Prostate gland (tissue), 2 donors: ENCODE measurements at regions not wholly inside any gene's neighbourhood (a gene's known extent, or its start where the extent isn't known, plus 50 kb on each side); places are given as distances from the start of the nearest gene placed in this dataset.

ENCODE experiments used
- DNase-seq: peaks from one replicate; pipeline ENCODE4 v3.0.0-alpha.2; 2019; ENCODE audit warnings: low spot score
- H3K27ac ChIP-seq, 2 donors: fragments of 200-600 bp; sonication (generic); 2 replicates each; pipeline ENCODE4 v1.5.1; 2017 to 2019
- H3K27me3 ChIP-seq: fragments of 200-600 bp; sonication (generic); replicated peaks from 2 replicates; pipeline ENCODE4 v1.5.1; 2019; ENCODE audit not compliant: insufficient read depth
- H3K36me3 ChIP-seq, 2 donors: fragments of 200-600 bp; sonication (generic); 1 replicate in 1 of 2; 2 replicates in 1 of 2; pipeline versions ENCODE4 v1.5.1 to v1.8.1; 2017 to 2019
- H3K4me1 ChIP-seq: fragments of 200-600 bp; sonication (generic); replicated peaks from 2 replicates; pipeline ENCODE4 v1.5.1; 2019
- H3K4me3 ChIP-seq, 2 donors: fragments of 200-600 bp; sonication (generic); 2 replicates each; pipeline ENCODE4 v1.5.1; 2017 to 2019
- H3K9me3 ChIP-seq: fragments of 200-600 bp; sonication (generic); 2 replicates; pipeline ENCODE4 v1.5.1; 2017
- CTCF ChIP-seq, 4 experiments: fragments of 200-600 bp in 2 of 4; fragments of 450-650 bp in 2 of 4; sonication (generic) in 2 of 4; IDR thresholded peaks; 1 replicate in 3 of 4; 2 replicates in 1 of 4; pipeline ENCODE4 v1.5.1; 2016 to 2019; ENCODE audit warnings: antibody characterized with exemption in 4 of 4, mild to moderate bottlenecking in 2 of 4, moderate library complexity in 2 of 4
- POLR2A ChIP-seq: fragments of 450-650 bp; IDR thresholded peaks from one replicate; pipeline ENCODE4 v1.6.1; 2016; ENCODE audit warnings: antibody characterized with exemption, mild to moderate bottlenecking
- POLR2AphosphoS5 ChIP-seq: sonication (generic); formaldehyde crosslinking; IDR thresholded peaks from one replicate; pipeline ENCODE4 v1.6.1; 2017; ENCODE audit warnings: antibody characterized with exemption
- WGBS: methylation state at CpG from one replicate; pipeline ENCODE4 v1.1.5; 2018; 5-methylcytosine and 5-hydroxymethylcytosine counted together
- intact Hi-C: fragments of 100-400 bp; cut with DNase I; formaldehyde crosslinking; loops from one replicate; pipeline ENCODE4 v1.14.2; 2022

- intact Hi-C loops, result no loop called here
- 58% methylated on average over 3 of the region's 3 CpGs for WGBS
- Histone ChIP-seq H3K4me3 (no peak overlapping the region), H3K27ac (no peak overlapping the region), H3K9me3 (no peaks in the 10 kb centered on the region), H3K27me3 (no peaks in the 10 kb centered on the region), H3K36me3 (no peaks in the 10 kb centered on the region), H3K4me1 (no peaks in the 10 kb centered on the region)
- DNase-seq, result no peak
- TF ChIP-seq CTCF (IDR thresholded peaks at IDR 0.05) (no peak), POLR2A (no peak), POLR2AphosphoS5 (no peak)
Measured at GRCh38 chr9:79352322-79352721, 219.4 kb upstream of the TLE4 start.

- no peak overlapping the region for H3K4me3 ChIP-seq
- H3K27ac ChIP-seq, result no peak overlapping the region
- intact Hi-C loops, result no loop called here
- no peaks in the 10 kb centered on the region for H3K9me3 ChIP-seq
- no peaks in the 10 kb centered on the region for H3K4me1 ChIP-seq
- H3K27me3 ChIP-seq, result no peaks in the 10 kb centered on the region
- whole genome bisulfite sequencing, result 95% methylated on average over 2 of the region's 2 CpGs
- DNase-seq, result no peak
- H3K36me3 ChIP-seq, result no peaks in the 10 kb centered on the region
- no peak for TF ChIP-seq CTCF (IDR thresholded peaks at IDR 0.05)
- no peak for TF ChIP-seq POLR2AphosphoS5
- TF ChIP-seq POLR2A, result no peak
Measured at GRCh38 chr9:79353856-79354520, 217.8 kb upstream of the TLE4 start.

DNA sequence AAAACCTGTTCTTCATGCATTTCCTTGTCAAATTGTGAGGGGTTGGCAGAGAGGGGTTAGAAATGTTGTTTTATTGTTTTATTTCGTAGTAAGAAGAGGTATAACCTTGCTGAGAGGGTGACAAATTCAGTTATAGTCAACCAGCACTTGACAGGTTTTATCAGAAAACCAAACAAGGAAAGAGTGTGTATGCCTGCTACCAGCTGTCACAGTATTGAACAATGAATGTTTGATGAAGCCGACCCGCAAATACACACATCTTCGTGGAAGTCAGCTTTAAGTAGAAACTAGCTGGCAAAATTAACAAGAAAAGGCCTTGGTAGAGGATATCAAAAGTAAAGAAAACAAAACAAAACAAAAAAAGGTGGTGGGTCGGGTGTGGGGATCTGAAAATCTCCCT lies 214.6 kb upstream of the TLE4 start:
- 51% methylated on average over 5 of the region's 5 CpGs for WGBS
- no peaks in the 10 kb centered on the region for H3K36me3 ChIP-seq
- no peak for DNase-seq
- H3K27ac ChIP-seq, result no peak overlapping the region
- no peak for TF ChIP-seq CTCF (IDR thresholded peaks at IDR 0.05)
- no peak for TF ChIP-seq POLR2A
- TF ChIP-seq POLR2AphosphoS5, result no peak
- intact Hi-C loops, result no loop called here
- no peaks in the 10 kb centered on the region for H3K9me3 ChIP-seq
- no peaks in the 10 kb centered on the region for H3K27me3 ChIP-seq
- H3K4me1 ChIP-seq, result no peaks in the 10 kb centered on the region
- H3K4me3 ChIP-seq, result no peak overlapping the region

- H3K4me1 ChIP-seq, result no peaks in the 10 kb centered on the region
- no peaks in the 10 kb centered on the region for H3K36me3 ChIP-seq
- intact Hi-C loops, result no loop called here
- H3K27ac ChIP-seq, result no peak overlapping the region
- WGBS, result 79% methylated on average over 6 of the region's 6 CpGs
- H3K9me3 ChIP-seq, result no peaks in the 10 kb centered on the region
- DNase-seq, result no peak
- TF ChIP-seq POLR2A (no peak), CTCF (IDR thresholded peaks at IDR 0.05) (no peak), POLR2AphosphoS5 (no peak)
- no peak overlapping the region for H3K4me3 ChIP-seq
- H3K27me3 ChIP-seq, result no peaks in the 10 kb centered on the region
Measured at GRCh38 chr9:79357616-79358015, 214.1 kb upstream of the TLE4 start.
